OCI-LY3 (cell line): ENCODE measurements at regions not wholly inside any gene's neighbourhood (a gene's known extent, or its start where the extent isn't known, plus 50 kb on each side); places are given as distances from the start of the nearest gene placed in this dataset.

Experiments
- H2AFZ ChIP-seq: fragments of 200-600, 300-600 bp; shearing (Covaris generic); 2 replicates; pipeline ENCODE4 v1.6.0; 2014; ENCODE audit warnings: antibody characterized with exemption, low read depth, low read length
- H3K27ac ChIP-seq: fragments of 200-600, 300-600 bp; sonication (generic); 2 replicates; pipeline ENCODE4 v1.5.1; 2014; ENCODE audit warnings: mild to moderate bottlenecking, low read length, moderate library complexity, mixed read lengths
- H3K27me3 ChIP-seq: fragments of 200-600, 300-600 bp; sonication (generic); 2 replicates; pipeline ENCODE4 v1.6.1; 2014; ENCODE audit warnings: low read depth, low read length, mixed read lengths
- H3K36me3 ChIP-seq: fragments of 200-600, 300-600 bp; sonication (generic); replicated peaks from 2 replicates; pipeline ENCODE3; 2014; ENCODE audit warnings: low read depth, low read length, mixed read lengths
- H3K4me1 ChIP-seq: fragments of 300-600, 200-600 bp; sonication (generic); 2 replicates; pipeline ENCODE4 v1.6.1; 2014; ENCODE audit warnings: low read length, mixed read lengths
- H3K4me2 ChIP-seq: fragments of 200-600, 300-600 bp; sonication (generic); 2 replicates; pipeline ENCODE4 v1.6.1; 2014; ENCODE audit warnings: low read length, mixed read lengths
- H3K4me3 ChIP-seq: fragments of 300-600, 200-600 bp; sonication (generic); 2 replicates; pipeline ENCODE4 v1.5.1; 2014; ENCODE audit warnings: antibody characterized with exemption, mild to moderate bottlenecking, low read length, moderate library complexity
- H3K79me2 ChIP-seq: fragments of 300-600, 200-600 bp; shearing (Covaris generic); 2 replicates; pipeline ENCODE4 v1.6.1; 2014; ENCODE audit warnings: mild to moderate bottlenecking, low read length, mixed read lengths
- H3K9ac ChIP-seq: fragments of 300-600, 200-600 bp; shearing (Covaris generic); 2 replicates; pipeline ENCODE4 v1.6.0; 2014; ENCODE audit warnings: mild to moderate bottlenecking, low read length, moderate library complexity
- H3K9me3 ChIP-seq: fragments of 200-600, 300-600 bp; shearing (Covaris generic); 2 replicates; pipeline ENCODE4 v1.6.1; 2014; ENCODE audit warnings: low read length, mixed read lengths; ENCODE audit not compliant: insufficient read depth
- H4K20me1 ChIP-seq: fragments of 200-600, 300-600 bp; sonication (generic); 2 replicates; pipeline ENCODE4 v1.6.1; 2016; ENCODE audit warnings: low read length, mixed read lengths; ENCODE audit not compliant: insufficient read depth
- CTCF ChIP-seq: fragments of 200-600, 300-600 bp; sonication (generic); IDR thresholded peaks from 2 replicates; pipeline ENCODE4 v1.5.1; 2014; ENCODE audit warnings: antibody characterized with exemption, low read length, low read depth
- EZH2phosphoT487 ChIP-seq: fragments of 200-600 bp; shearing (Covaris generic); IDR thresholded peaks from 2 replicates; pipeline ENCODE4 v1.6.1; 2018; ENCODE audit warnings: antibody characterized with exemption, mixed run types, low read depth

- Histone ChIP-seq H3K27me3 (no peaks in the 10 kb centered on the region), H3K4me2 (no peak overlapping the region), H4K20me1 (no peaks in the 10 kb centered on the region)
These were observed 105.2 kb upstream of the AMZ2 start for GRCh38 chr17:68142595-68142994.

GRCh38 chr17:68143425-68143824 lies 104.4 kb upstream of the AMZ2 start:
- Histone ChIP-seq H2AFZ (no peak overlapping the region), H3K4me1 (no peaks in the 10 kb centered on the region), H3K79me2 (no peaks in the 10 kb centered on the region), H3K4me2 (no peak overlapping the region), H3K27me3 (no peaks in the 10 kb centered on the region), H3K36me3 (no peaks in the 10 kb centered on the region), H3K9ac (no peak overlapping the region), H3K27ac (no peak overlapping the region), H3K4me3 (no peak overlapping the region), H3K9me3 (no peaks in the 10 kb centered on the region), H4K20me1 (no peaks in the 10 kb centered on the region)
- TF ChIP-seq EZH2phosphoT487 (no peak), CTCF (no peak)

More at GRCh38 chr17:68142595-68142994, 105.2 kb upstream of the AMZ2 start:
- Histone ChIP-seq H3K79me2 (no peaks in the 10 kb centered on the region), H3K9ac (no peak overlapping the region), H3K27ac (no peak overlapping the region), H3K9me3 (no peaks in the 10 kb centered on the region), H3K4me3 (no peak overlapping the region), H3K36me3 (no peaks in the 10 kb centered on the region), H2AFZ (no peak overlapping the region), H3K4me1 (no peaks in the 10 kb centered on the region)
- TF ChIP-seq EZH2phosphoT487 (no peak), CTCF (no peak)

- H3K4me1 ChIP-seq: no peaks in the 10 kb centered on the region
These were observed 102.8 kb upstream of the AMZ2 start for GRCh38 chr17:68145088-68145487.

GRCh38 chr17:68148936-68149335 lies 98.9 kb upstream of the AMZ2 start:
- H3K9ac ChIP-seq: no peak overlapping the region
- no peaks in the 10 kb centered on the region for H3K27me3 ChIP-seq
- no peaks in the 10 kb centered on the region for H4K20me1 ChIP-seq
- no peak overlapping the region for H3K4me2 ChIP-seq
- H2AFZ ChIP-seq: no peak overlapping the region
- H3K79me2 ChIP-seq: no peaks in the 10 kb centered on the region
- no peak overlapping the region for H3K27ac ChIP-seq
- no peaks in the 10 kb centered on the region for H3K36me3 ChIP-seq
- TF ChIP-seq EZH2phosphoT487 (no peak), CTCF (no peak)
- H3K4me1 ChIP-seq: no peaks in the 10 kb centered on the region
- no peaks in the 10 kb centered on the region for H3K9me3 ChIP-seq
- no peak overlapping the region for H3K4me3 ChIP-seq

More at GRCh38 chr17:68145088-68145487, 102.8 kb upstream of the AMZ2 start:
- TF ChIP-seq CTCF (no peak), EZH2phosphoT487 (no peak)
- Histone ChIP-seq H3K4me2 (no peak overlapping the region), H3K36me3 (no peaks in the 10 kb centered on the region), H4K20me1 (no peaks in the 10 kb centered on the region), H3K9ac (no peak overlapping the region), H3K27ac (no peak overlapping the region), H3K4me3 (no peak overlapping the region), H3K9me3 (no peaks in the 10 kb centered on the region), H3K27me3 (no peaks in the 10 kb centered on the region), H2AFZ (no peak overlapping the region), H3K79me2 (no peaks in the 10 kb centered on the region)
